HepG2 (cell line): ENCODE measurements at regions not wholly inside any gene's neighbourhood (a gene's known extent, or its start where the extent isn't known, plus 50 kb on each side); places are given as distances from the start of the nearest gene placed in this dataset.

Experiments used
- GFI1 ChIP-seq: sonication (generic); formaldehyde crosslinking; IDR thresholded peaks from 2 replicates; pipeline ENCODE4 v1.5.0; 2020; ENCODE audit warnings: missing genetic modification reagents, mild to moderate bottlenecking, borderline replicate concordance
- HNRNPUL1 ChIP-seq: fragments of 200-400 bp; formaldehyde crosslinking; IDR thresholded peaks from 2 replicates; pipeline ENCODE4 v1.6.1; 2017; ENCODE audit warnings: low read depth, mild to moderate bottlenecking, low read length, moderate library complexity
- KDM5B ChIP-seq: sonication (generic); formaldehyde crosslinking; IDR thresholded peaks from 2 replicates; pipeline ENCODE4 v1.4.0; 2020; ENCODE audit warnings: missing genetic modification reagents, mild to moderate bottlenecking, borderline replicate concordance
- MNT ChIP-seq: fragments of 450-650 bp; IDR thresholded peaks from 2 replicates; pipeline ENCODE4 v1.6.1; 2016
- NFIC ChIP-seq: IDR thresholded peaks from 2 replicates; pipeline ENCODE4 v1.6.1; 2012; ENCODE audit warnings: mild to moderate bottlenecking, low read length, inconsistent platforms
- SAP130 ChIP-seq: IDR thresholded peaks from 2 replicates; pipeline ENCODE4 v1.6.1; 2016; ENCODE audit warnings: low read depth
- ZMYM4 ChIP-seq: sonication (generic); formaldehyde crosslinking; IDR thresholded peaks from 2 replicates; pipeline ENCODE4 v1.8.1; 2023; ENCODE audit warnings: mild to moderate bottlenecking, missing genetic modification reagents
- ZNF234 ChIP-seq: sonication (generic); formaldehyde crosslinking; conservative IDR thresholded peaks from 2 replicates; pipeline ENCODE4 v1.5.1; 2020; ENCODE audit warnings: mild to moderate bottlenecking, missing genetic modification reagents
- ZNF280D ChIP-seq: sonication (generic); formaldehyde crosslinking; IDR thresholded peaks from 2 replicates; pipeline ENCODE4 v1.5.1; 2020; ENCODE audit warnings: mild to moderate bottlenecking, missing genetic modification reagents
- ZNF441 ChIP-seq: sonication (generic); formaldehyde crosslinking; IDR thresholded peaks from 2 replicates; pipeline ENCODE4 v1.7.0; 2021; ENCODE audit warnings: missing genetic modification reagents, borderline replicate concordance
- ZNF609 ChIP-seq: sonication (generic); formaldehyde crosslinking; IDR thresholded peaks from 2 replicates; pipeline ENCODE4 v1.4.0; 2020; ENCODE audit warnings: mild to moderate bottlenecking, missing genetic modification reagents, borderline replicate concordance
- ZNF639 ChIP-seq: conservative IDR thresholded peaks from 2 replicates; pipeline ENCODE4 v1.6.1; 2018; ENCODE audit warnings: missing genetic modification reagents
- ZNF670 ChIP-seq: sonication (generic); formaldehyde crosslinking; IDR thresholded peaks from 2 replicates; pipeline ENCODE4 v1.8.0; 2022; ENCODE audit warnings: mild to moderate bottlenecking, missing genetic modification reagents, borderline replicate concordance
- ZNF710 ChIP-seq: sonication (generic); formaldehyde crosslinking; IDR thresholded peaks from 2 replicates; pipeline ENCODE4 v1.5.0; 2020; ENCODE audit warnings: mild to moderate bottlenecking, missing genetic modification reagents, borderline replicate concordance

GRCh38 chr13:40477623-40478608, 188.5 kb downstream of the FOXO1 start (continued):
- TF ChIP-seq ZNF280D (CRISPR knock-in tag) = no peak
- TF ChIP-seq ZNF234 = 0 out of 2 replicates have a peak, but pooled peaks have one; percentile 36
- TF ChIP-seq ZNF670 (CRISPR knock-in tag) = 0 out of 2 replicates have a peak, but pooled peaks have one; percentile 54
- no peak for TF ChIP-seq ZNF441 (CRISPR knock-in tag)
- TF ChIP-seq KDM5B (CRISPR knock-in tag) = no peak; the same call in 1 of the 2 replicates
- peak; percentile 29; the same call in 1 of the 2 replicates for TF ChIP-seq SAP130 (CRISPR knock-in tag)
- TF ChIP-seq ZNF710 (CRISPR knock-in tag) = 0 out of 2 replicates have a peak, but pooled peaks have one; percentile 20
- no peak for TF ChIP-seq ZNF639
- no peak for TF ChIP-seq MNT
- TF ChIP-seq NFIC = peak; percentile 63; the same call in 1 of the 2 replicates
- peak; percentile 55; the same call in 1 of the 2 replicates for TF ChIP-seq ZNF609 (CRISPR knock-in tag)
- TF ChIP-seq ZMYM4 (CRISPR knock-in tag) = peak; percentile 19; the same call in 1 of the 2 replicates
- TF ChIP-seq HNRNPUL1 = no peak
- TF ChIP-seq GFI1 (CRISPR knock-in tag) = no peak
